Mammary epithelial cell (primary cell): ENCODE measurements at regions not wholly inside any gene's neighbourhood (a gene's known extent, or its start where the extent isn't known, plus 50 kb on each side); places are given as distances from the start of the nearest gene placed in this dataset.

Experiments
- CTCF ChIP-seq, 2 donors: IDR thresholded peaks in 1 of 2; conservative IDR thresholded peaks in 1 of 2; 2 replicates each; pipeline ENCODE4 v1.5.1; 2011 to 2012; ENCODE audit warnings: inconsistent platforms in 2 of 2, low read length in 2 of 2, mild to moderate bottlenecking in 2 of 2, control low read depth in 1 of 2, low read depth in 1 of 2; ENCODE audit not compliant: insufficient read depth in 1 of 2; ENCODE audit errors: extremely low read depth in 1 of 2
- EZH2 ChIP-seq: IDR thresholded peaks from 2 replicates; pipeline ENCODE4 v1.6.1; 2012; ENCODE audit warnings: low read length, inconsistent platforms, borderline replicate concordance

- TF ChIP-seq CTCF (conservative IDR thresholded peaks at IDR 0.05 in 1 of 2, IDR thresholded peaks at IDR 0.05 in 1 of 2; ENCODE audit: extremely low read depth in 1 of 2, insufficient read depth in 1 of 2, low read depth in 1 of 2, low read length in 2 of 2), result no peak
- TF ChIP-seq EZH2, result no peak
Measured at GRCh38 chr22:46077669-46078099, 72.6 kb upstream of the PPARA start.
